NT2/D1 (cell line): ENCODE measurements at regions not wholly inside any gene's neighbourhood (a gene's known extent, or its start where the extent isn't known, plus 50 kb on each side); places are given as distances from the start of the nearest gene placed in this dataset.

Experiments used
- SUZ12 ChIP-seq: IDR thresholded peaks from 2 replicates; pipeline ENCODE4 v1.6.1; 2011; ENCODE audit not compliant: insufficient read length, insufficient read depth; ENCODE audit errors: extremely low read depth
- YY1 ChIP-seq: IDR thresholded peaks from 2 replicates; pipeline ENCODE4 v1.6.1; 2011; ENCODE audit not compliant: insufficient read length, insufficient read depth

DNA sequence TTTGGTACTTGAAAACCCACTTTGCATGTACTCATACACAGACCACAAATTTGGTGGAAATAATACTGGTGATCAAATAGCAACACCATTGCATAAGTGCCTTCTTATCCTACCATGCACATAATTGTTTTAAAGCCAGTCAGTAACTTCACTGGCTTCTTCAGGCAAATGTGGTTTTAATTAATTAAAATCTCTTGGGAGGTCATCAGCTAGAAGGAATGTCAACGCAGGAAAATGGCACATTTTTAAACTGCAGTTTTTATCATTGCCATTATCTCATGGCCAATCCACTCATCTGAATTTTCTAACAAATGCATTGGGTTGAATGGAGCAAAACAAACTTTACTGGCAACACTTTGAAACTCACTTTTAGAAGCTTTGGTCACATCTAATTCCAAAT is 105.7 kb upstream of the ZPLD1 start:
- TF ChIP-seq YY1 (no peak), SUZ12 (no peak)
